ENCODE measurements at regions not wholly inside any gene's neighbourhood (a gene's known extent, or its start where the extent isn't known, plus 50 kb on each side); places are given as distances from the start of the nearest gene placed in this dataset.

- DNase-seq (no peak), ATAC-seq (no peak)
- Mint-ChIP-seq H3K36me3 (no peaks in the 10 kb centered on the region), H3K27ac (no peak overlapping the region), H3K4me1 (no peaks in the 10 kb centered on the region), H3K9me3 (peaks cover 3 to 10% of the 10 kb centered on the region in 2 donors), H3K27me3 (ENCODE audit: low read depth in 2 of 2) (no peaks in the 10 kb centered on the region), H3K4me3 (no peak overlapping the region)
- Histone ChIP-seq H3K36me3 (ENCODE audit: control insufficient read depth, insufficient read depth, low read length) (no peaks in the 10 kb centered on the region), H3K27ac (ENCODE audit: low read length) (no peak overlapping the region), H3K27me3 (ENCODE audit: control insufficient read depth, insufficient read depth, low read length) (no peaks in the 10 kb centered on the region), H3K4me3 (ENCODE audit: low read length) (no peak overlapping the region), H3K4me1 (ENCODE audit: control insufficient read depth, insufficient read depth, low read length) (no peaks in the 10 kb centered on the region), H3K9me3 (ENCODE audit: control insufficient read depth, insufficient read depth, low read length) (no peaks in the 10 kb centered on the region)
- 100% methylated on average over 2 of the region's 2 CpGs for WGBS (ENCODE audit: insufficient coverage)
- no peak for TF ChIP-seq CTCF (IDR thresholded peaks at IDR 0.05)
- intact Hi-C loops (cut with micrococcal nuclease), result loop anchor here (10.0 kb wide), 1 partner anchor 60 kb away; no protein-coding TSS in a partner anchor
Observed at GRCh38 chr18:64254399-64255093, 105.7 kb upstream of the LINC00305 start.

GRCh38 chr18:64253873-64254272, 105.0 kb upstream of the LINC00305 start:
- Histone ChIP-seq H3K36me3 (ENCODE audit: control insufficient read depth, insufficient read depth, low read length) (no peaks in the 10 kb centered on the region), H3K27me3 (ENCODE audit: control insufficient read depth, insufficient read depth, low read length) (no peaks in the 10 kb centered on the region), H3K9me3 (ENCODE audit: control insufficient read depth, insufficient read depth, low read length) (no peaks in the 10 kb centered on the region), H3K4me3 (ENCODE audit: low read length) (no peak overlapping the region), H3K4me1 (ENCODE audit: control insufficient read depth, insufficient read depth, low read length) (no peaks in the 10 kb centered on the region), H3K27ac (ENCODE audit: low read length) (no peak overlapping the region)
- ATAC-seq (no peak), DNase-seq (no peak)
- Mint-ChIP-seq H3K27ac (no peak overlapping the region), H3K27me3 (ENCODE audit: low read depth in 2 of 2) (no peaks in the 10 kb centered on the region), H3K9me3 (peaks cover 6 to 13% of the 10 kb centered on the region in 2 donors), H3K4me3 (no peak overlapping the region), H3K4me1 (no peaks in the 10 kb centered on the region), H3K36me3 (no peaks in the 10 kb centered on the region)
- intact Hi-C loops (cut with micrococcal nuclease), result loop anchor here (10.0 kb wide), 1 partner anchor 59 kb away; no protein-coding TSS in a partner anchor
- TF ChIP-seq CTCF (IDR thresholded peaks at IDR 0.05), result no peak
- 100% methylated on average over 2 of the region's 2 CpGs for WGBS (ENCODE audit: insufficient coverage)

GRCh38 chr18:64253222-64253621, 104.3 kb upstream of the LINC00305 start:
- no peak for TF ChIP-seq CTCF (IDR thresholded peaks at IDR 0.05)
- Mint-ChIP-seq H3K27ac (no peak overlapping the region), H3K36me3 (no peaks in the 10 kb centered on the region), H3K9me3 (peaks cover 4 to 11% of the 10 kb centered on the region in 2 donors), H3K27me3 (ENCODE audit: low read depth in 2 of 2) (no peaks in the 10 kb centered on the region), H3K4me1 (no peaks in the 10 kb centered on the region), H3K4me3 (no peak overlapping the region)
- no peak for ATAC-seq
- no peak overlapping the region for H3K4me3 ChIP-seq (ENCODE audit: low read length)
- no peaks in the 10 kb centered on the region for H3K9me3 ChIP-seq (ENCODE audit: control insufficient read depth, insufficient read depth, low read length)
- intact Hi-C loops (cut with micrococcal nuclease), result loop anchor here (10.0 kb wide), 1 partner anchor 58 kb away; no protein-coding TSS in a partner anchor
- H3K4me1 ChIP-seq (ENCODE audit: control insufficient read depth, insufficient read depth, low read length), result no peaks in the 10 kb centered on the region
- 90% methylated on average over 4 of the region's 4 CpGs for WGBS (ENCODE audit: insufficient coverage)
- no peaks in the 10 kb centered on the region for H3K36me3 ChIP-seq (ENCODE audit: control insufficient read depth, insufficient read depth, low read length)
- no peak for DNase-seq
- H3K27ac ChIP-seq (ENCODE audit: low read length), result no peak overlapping the region
- no peaks in the 10 kb centered on the region for H3K27me3 ChIP-seq (ENCODE audit: control insufficient read depth, insufficient read depth, low read length)

- Mint-ChIP-seq H3K36me3 (no peaks in the 10 kb centered on the region), H3K4me1 (no peaks in the 10 kb centered on the region), H3K9me3 (peaks cover 4 to 13% of the 10 kb centered on the region in 2 donors), H3K4me3 (no peak overlapping the region), H3K27me3 (ENCODE audit: low read depth in 2 of 2) (no peaks in the 10 kb centered on the region), H3K27ac (no peak overlapping the region)
- DNase-seq (no peak), ATAC-seq (no peak)
- Histone ChIP-seq H3K27me3 (ENCODE audit: control insufficient read depth, insufficient read depth, low read length) (no peaks in the 10 kb centered on the region), H3K4me1 (ENCODE audit: control insufficient read depth, insufficient read depth, low read length) (no peaks in the 10 kb centered on the region), H3K9me3 (ENCODE audit: control insufficient read depth, insufficient read depth, low read length) (no peaks in the 10 kb centered on the region), H3K36me3 (ENCODE audit: control insufficient read depth, insufficient read depth, low read length) (no peaks in the 10 kb centered on the region), H3K27ac (ENCODE audit: low read length) (no peak overlapping the region), H3K4me3 (ENCODE audit: low read length) (no peak overlapping the region)
- 84% methylated on average over 7 of the region's 8 CpGs for WGBS (ENCODE audit: insufficient coverage)
- TF ChIP-seq CTCF (IDR thresholded peaks at IDR 0.05), result no peak
- intact Hi-C loops (cut with micrococcal nuclease), result no loop called here
Observed at GRCh38 chr18:64248836-64249235, 99.9 kb upstream of the LINC00305 start.

Measured in natural killer cell (primary cell).